ENCODE measurements at regions not wholly inside any gene's neighbourhood (a gene's known extent, or its start where the extent isn't known, plus 50 kb on each side); places are given as distances from the start of the nearest gene placed in this dataset.
"Not testable (repeated sequence)": the region's sequence is repeated elsewhere in the genome, so short reads cannot be mapped to it uniquely, and the experiment has no call there.

DNA sequence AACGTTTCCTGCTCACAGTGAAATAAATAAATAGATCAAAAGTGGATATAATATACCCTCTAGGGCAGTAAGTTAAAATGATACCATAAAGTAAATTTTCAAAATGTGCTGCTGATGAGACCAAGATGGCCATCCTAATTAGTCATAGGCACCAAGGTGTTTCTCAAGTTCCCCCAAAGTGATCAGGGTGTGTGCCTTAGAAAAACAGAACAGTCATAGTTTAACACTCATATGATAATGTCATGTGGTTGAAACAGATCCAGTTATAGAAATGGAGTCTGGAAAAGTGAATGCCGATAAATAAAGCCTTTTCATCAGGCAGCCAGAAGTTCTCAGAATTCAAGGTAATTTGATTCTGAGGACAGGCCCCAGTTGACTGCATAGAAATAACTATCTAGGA lies 161.5 kb upstream of the CDKN2B start:
- DNase-seq: no peak

DNA sequence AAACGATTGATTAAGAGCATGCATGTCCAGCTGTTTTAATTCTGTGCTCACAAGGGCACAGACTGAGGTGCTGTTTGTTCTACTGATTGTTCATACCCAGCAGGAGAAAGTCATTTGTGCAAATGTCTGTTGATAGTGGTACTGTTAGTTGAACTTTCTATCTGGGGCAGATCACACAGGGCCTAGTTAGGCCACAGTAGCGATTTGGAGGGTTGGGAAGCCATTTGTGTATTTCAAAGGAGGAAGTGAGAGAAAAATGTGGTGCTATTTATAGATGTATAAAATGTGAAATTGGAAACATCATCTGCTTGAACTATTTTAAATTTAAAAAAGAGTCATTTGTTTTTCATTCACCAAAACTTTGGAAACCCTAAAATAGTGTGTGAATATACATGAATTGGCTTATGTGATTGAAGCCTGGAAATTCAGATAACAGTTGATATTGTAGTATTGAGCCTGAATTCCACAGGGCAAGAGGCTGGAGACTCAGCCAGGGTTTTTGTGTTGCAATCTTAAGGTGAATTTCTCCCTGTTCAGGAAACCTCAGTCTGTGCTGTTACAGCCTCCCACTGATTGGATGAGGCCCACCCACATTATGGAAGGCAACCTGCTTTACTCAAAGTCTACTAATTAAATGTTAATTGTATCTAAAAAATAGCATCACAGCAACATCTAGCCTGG lies 162.0 kb upstream of the CDKN2B start:
- no peak for DNase-seq

DNA sequence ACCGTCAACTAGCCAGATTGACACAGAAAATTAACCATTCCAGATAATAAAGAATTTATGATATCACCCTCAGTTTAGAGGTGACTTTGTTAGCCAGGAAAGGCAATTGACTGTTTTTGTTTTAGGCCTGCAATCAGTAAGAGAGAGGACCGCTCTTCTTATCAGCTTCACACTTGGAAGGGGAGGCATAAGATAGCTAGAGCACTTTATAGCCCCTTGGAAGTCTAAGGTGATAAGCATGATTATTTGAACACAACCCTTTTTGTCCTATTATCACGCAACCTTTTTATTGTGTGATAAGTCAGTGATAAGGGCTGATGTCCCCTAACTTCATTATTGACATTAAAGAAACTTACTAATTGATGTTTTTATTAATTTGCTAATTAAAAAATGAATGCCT lies 162.6 kb upstream of the CDKN2B start:
- no peak for DNase-seq

DNA sequence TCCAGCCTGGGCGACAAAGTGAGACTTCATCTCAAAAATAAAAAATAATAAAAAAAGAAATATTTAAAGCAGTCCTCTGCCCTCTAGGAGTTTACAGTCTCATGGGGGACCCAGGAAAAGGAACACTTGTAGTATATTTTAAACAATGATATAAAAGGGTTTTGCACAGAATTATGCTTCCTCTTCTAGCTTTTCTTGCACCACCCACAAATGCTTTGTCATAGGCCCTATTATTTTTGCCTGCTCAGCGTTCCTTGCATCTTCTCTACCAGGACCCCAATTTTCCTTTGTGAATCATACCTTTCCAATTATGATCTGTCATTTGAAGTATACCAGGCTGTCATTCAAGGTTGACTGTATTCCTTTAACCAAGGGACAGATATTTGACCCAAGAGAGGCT lies 164.8 kb upstream of the CDKN2B start:
- no peak for DNase-seq

DNA sequence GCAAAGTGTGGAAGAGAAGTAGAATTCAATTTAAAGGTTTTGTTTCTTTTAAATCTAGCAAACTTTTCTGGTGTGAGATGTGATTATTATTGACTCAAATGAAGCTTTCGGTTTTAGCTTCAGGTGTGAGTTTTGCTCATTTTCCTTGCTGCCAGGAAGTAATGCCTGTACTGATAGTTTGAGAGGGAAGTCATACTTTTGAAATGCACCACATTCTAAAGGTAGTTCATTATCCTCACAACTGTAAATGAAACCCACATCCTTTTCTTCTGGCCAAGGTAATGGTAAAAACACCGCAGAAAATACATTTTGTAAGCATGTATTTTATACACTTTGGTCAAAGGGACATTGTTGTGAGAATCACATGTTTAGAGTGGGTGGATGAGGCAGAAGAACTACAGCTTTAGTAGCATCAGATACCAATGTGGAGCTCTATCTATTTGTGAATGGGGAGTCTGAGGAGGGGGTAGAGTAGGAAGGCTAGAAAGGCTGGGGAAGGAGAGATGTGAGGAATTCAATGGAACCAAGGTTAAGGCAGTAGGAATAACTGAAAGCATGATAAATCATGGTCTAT lies 167.0 kb upstream of the CDKN2B start:
- DNase-seq: no peak

DNA sequence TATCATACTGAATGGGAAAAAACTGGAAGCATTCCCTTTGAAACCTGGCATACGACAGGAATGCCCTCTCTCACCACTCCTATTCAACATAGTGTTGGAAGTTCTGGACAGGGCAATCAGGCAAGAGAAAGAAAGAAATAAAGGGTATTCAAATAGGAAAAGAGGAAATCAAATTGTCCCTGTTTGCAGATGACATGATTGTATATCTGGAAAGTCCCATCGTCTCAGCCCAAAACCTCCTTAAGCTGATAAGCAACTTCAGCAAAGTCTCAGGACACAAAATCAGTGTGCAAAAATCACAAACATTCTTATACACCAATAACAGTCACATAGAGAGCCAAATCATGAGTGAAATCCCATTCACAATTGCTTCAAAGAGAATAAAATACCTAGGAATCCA lies 171.9 kb upstream of the CDKN2B start:
- not testable (repeated sequence) for DNase-seq

DNA sequence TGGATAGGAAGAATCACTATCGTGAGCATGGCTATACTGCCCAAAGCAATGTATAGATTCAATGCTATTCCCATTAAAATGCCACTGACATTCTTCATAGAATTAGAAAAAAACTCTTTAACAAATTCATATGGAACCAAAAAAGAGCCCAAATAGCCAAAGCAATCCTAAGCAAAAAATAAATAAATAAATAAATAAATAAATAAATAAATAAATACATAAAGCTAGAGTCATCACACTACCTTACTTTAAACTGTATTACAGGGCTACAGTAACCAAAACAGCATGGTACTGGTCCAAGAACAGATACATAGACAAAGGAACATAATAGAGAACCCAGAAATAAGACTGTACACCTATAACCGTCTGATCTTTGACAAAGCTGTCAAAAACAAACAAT lies 180.4 kb upstream of the CDKN2B start:
- no peak for DNase-seq

DNA sequence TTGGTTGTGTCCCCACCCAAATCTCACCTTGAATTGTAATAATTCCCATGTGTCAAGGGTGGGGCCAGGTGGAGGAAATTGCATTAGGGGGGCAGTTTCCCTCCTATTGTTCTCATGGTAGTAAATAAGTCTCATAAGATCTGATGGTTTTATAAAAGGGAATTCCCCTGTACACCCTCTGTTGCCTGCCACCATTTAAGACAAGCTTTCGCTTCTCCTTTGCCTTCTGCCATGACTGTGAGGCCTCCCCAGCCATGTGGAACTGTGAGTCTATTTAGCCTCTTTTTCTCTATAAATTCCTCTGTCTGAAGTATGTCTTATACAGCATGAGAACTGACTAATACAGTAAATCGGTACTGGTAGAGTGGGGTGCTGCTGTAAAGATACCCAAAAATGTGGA lies 187.9 kb upstream of the CDKN2B start:
- DNase-seq: not testable (repeated sequence)

DNA sequence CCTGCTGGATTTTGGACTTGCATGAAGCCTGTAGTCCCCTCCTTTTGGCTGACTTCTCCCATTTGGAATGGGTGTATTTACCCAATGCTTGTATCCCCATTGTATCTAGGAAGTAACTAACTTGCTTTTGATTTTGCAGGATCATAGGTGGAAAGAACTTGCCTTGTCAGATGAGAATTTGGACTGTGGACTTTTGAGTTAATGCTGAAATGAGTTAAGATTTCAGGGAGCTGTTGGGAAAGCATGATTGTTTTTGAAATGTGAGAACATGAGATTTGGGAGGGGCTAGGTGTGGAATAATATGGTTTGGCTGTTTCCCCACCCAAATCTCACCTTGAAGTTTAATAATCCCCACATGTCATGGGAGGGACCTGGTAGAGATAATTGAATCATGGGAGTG lies 189.6 kb upstream of the CDKN2B start:
- DNase-seq: no peak

DNA sequence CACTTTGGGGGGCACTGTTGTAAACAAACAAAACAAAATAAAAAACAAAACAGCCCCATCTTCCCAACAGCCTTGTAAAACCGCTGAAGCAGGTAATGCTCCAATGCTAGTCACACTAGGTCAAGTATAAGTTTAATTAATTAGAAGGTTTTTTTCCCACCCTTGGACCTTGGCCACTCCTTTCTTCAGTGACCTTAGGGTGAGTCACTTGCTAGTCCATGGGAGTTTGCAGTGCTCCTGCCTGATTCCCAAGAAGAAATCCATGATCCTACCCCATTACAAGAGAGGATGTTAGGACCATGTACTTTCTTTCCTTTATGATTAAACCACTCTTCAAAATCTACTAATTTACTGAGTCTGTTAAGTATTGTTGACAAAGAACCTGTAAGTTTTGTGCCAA lies 192.2 kb upstream of the CDKN2B start:
- no peak for DNase-seq

DNA sequence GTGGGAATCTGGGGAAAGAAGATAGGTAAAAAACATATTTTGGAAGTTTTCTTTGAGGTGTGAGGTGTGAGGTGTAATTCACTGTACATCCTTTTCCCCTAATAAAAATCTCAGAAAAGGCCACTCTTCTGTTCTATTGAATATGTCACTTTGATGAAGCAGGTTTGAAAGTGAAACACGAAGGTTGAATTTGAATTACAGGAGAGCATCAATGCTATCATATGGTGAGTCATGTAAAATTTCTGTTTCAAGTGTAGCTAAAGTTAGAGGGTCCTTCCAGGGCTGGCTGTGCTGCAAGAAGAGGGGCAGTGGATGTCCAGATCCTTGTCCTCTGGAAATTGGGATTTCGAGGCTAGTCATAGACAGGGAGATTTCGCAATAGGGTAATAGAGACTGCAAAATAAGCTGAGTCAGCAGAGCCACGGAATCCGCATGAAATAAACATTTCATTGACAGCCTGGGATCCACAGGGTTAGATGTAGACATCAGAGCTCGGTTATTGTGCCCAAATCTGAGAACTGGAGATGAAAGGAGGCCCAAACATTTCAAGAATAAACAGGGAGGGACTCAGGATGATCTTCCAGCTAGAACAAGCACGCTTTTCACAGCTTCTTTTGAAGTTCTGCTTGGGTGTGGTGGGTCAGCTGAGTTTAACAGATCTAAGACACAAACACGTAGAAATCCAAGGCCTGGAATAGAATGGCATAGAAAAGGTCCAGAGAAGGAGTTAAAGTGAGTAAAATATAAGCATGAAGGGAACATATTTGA lies 194.4 kb upstream of the CDKN2B start:
- no peak for DNase-seq

DNA sequence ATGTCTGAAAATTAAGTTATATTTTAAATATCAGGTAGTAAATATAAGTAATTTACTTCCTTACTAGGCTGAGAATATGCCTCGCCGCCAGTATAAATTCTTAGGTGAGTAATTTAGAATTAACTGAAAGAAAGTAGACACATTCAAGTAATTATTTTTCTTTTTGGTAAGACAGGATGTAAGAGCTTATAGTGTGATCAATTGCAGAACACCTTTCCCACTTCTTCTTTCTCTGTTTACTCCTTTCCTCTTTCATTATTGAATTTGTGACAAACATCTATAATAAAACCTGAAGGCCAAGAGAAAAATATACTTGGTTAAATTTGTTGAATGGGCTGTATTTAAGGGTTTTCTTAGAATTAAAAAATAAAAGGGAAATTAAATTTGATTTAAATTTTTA lies 195.1 kb upstream of the CDKN2B start:
- no peak for DNase-seq

DNA sequence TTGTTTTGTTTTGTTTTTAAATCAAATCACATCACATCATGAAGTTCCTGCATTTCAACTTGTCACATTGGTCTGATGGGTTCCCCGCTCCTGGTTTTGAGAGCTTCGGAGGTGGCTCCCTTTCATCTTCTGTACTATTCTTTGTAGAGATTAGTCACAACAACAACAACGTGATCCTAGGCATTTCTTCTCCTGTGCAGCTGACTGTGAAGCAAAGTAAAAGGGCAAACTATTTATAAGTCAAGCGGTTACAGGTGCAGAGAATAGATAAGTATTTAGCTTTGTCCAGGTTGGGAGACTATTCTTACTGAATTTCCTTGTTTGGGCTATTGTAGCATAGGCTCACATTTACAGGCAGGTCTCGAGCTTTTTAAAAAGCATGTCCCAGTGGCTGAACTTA lies 197.7 kb upstream of the CDKN2B start:
- no peak for DNase-seq

DNA sequence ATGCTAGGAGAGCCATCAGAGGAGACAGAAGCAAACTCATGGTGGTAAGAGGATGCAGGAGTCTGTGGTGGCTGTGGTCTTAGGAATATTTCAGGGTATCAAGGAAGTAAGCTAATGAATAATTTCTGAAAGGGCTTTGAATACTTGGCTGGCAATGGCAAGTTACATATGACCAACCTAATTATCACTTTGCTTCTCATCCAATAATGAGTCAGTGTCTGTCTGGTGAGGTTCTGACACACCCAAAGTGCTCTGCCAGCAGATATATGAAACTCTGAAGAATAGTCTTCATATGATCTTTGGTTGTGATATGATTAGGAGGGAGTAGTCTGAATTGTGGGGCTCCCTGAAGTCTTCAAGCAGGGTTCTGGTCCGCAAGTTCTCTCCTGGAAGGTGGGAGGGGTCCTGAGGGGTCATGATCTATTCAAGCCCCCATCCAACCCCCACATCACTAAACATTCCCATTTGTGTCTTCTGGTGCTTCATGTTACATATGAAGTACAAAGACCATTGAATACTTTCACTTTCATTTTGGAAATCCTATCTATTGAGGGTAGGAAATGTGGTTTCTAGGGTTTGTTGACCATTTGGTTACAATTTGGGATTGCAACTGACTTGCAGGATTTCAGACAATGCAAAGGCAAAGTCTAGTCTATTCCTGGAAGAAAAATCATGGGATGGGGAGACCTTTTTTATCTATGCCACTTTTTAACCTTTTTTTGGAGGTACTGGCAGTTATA lies 199.9 kb upstream of the CDKN2B start:
- peak; percentile 59 for DNase-seq

DNA sequence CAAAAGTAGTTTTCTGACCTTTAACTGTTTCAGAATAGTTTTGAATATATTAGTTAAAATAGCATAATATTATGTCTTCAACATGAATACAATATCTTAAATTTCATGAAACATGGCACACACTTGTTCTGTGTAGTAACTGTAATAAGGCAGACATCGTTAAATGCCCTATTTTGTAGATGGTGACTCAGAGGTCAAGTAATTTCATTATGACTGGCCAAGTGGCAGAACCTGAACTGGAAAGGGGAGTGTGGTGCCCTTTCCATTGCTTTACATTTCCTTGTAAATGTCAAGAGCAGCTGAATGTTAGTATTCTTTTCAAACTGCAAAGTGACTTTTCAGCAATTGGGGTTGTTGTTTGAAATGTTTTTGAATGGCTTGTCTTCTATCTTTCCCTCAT lies 201.2 kb upstream of the CDKN2B start:
- no peak for DNase-seq

DNA sequence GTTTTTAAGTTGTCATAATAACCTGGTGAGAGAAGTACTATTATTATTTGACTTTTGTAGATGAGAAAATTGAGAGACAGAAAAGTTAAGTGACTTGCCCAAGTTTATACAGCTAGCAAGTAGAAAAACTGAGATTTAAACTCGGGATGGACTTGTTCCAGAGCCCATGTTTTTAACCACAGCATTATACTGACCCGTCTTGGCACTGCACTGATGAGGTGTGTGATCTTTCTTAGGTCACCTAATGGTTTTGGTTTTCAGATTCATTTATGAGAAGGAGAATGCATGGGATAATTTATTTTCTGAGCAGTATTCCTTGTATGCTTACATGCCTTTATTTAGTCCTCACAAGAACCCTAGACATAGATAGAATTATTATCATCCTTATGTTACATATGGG lies 201.8 kb upstream of the CDKN2B start:
- no peak for DNase-seq

DNA sequence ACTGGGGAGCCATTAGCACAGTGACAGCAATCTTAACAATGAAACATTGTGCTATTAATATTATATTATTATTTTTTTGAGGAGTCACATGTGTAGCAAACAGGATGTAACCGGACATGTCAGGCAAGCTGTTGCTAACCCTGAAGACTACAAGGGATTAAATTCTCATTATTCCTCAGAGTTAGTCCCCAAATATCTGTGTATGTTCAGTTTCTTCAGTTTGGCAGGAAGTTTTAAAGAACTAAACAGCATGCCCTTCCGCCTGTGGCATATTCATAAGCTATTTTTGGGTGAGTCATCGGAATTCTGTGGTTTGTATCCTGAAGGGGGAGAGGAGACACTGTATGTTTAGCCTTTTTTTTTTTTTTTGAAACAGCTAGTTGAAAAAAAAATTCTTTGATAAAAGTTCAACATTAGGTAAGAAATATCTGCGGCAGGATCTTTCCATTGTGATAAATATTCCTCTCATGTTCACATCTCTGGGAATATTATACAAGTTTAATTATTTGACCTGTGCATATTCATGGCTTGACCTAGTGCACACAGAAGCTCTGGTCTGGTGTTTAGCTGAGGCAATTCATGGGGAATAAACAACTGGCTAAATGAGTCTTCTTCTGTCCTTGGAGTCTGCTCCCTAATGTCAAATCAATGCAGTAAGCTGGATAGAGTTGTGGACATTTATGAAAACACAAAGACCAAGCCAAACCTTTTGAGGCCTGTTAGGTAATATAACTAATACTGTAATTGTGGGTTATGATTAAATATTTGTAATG lies 202.7 kb upstream of the CDKN2B start:
- DNase-seq: no peak

DNA sequence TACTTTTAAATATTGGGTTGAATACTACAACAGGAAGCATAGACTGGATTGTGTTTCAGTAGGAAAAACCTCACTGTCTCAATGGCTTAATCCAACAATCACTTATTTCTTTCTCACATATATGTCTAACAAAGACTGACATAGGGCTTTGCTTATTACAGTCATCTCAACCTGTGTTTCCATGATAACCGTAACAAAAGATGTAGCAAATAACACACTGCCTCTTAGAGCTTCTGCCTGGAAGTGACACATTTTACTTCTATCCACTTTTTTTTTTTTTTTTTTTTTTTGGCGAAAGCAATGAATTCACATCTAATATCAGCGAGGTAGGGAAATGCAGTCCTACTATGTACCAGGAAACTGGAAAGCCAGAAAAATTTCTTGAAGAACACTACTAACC lies 204.9 kb upstream of the CDKN2B start:
- DNase-seq: no peak

DNA sequence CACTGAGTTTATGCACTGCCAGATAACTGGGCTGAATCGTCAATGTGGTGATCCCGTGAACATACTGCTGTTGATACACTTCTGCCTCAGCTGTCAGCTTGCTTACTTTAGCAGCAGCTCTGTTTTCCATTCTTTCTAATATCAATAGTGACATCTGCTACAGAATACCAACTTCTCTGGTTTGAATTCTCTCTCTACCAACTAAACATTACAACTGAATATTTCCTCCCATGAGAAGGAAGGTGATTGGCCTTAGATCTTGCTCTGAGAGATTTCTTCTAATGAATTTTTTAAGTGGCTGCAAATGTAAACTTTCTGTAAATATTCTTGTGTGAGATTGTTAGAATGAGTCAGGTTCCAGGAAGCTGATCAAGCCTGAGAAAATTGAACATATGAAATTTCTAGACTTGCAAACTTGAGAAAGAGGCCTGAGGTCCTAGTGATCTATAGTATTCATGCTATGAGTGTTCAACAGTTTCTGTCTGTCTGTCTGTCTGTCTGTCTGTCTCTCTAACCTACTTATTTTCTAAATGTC lies 205.5 kb upstream of the CDKN2B start:
- no peak for DNase-seq

DNA sequence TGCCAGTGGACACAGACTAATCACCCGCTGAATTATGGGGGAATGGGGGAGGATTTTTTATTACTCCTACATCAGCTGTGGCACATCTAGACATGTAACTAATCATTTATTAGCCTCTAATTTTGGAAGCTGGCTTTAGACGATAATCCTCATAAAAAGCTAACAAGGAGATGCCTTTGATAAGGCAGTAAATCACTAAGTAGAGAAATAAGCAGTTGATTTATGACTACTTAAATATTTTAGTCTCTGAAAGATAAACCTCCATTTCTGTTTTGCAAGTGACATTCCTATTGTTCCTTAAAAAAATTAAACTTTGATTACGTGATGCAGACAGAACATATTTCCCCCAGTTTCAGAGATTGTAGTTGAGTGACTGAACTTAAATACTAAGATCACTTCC lies 206.4 kb upstream of the CDKN2B start:
- DNase-seq: no peak

DNA sequence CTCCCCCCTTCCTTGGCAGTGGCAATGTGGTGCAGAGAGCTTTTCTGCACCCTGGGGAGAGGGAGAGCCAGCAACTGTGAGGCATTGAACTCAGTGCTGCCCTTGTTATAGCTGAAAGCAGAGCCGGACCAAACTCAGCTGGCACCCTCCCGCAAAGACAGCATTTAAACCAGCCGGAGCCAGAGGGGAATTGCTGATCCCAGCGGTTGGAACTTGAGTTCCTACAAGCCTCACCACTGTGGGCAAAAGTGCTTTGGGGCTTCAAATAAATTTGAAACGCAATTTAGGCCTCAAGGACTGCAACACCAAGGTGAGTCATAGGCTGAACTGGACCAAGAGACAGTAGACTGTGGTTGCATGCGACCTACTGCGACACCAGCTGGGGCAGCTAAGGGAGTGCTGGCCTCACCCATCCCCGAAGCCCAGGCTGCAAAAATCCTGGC lies 207.6 kb upstream of the CDKN2B start:
- DNase-seq: no peak

DNA sequence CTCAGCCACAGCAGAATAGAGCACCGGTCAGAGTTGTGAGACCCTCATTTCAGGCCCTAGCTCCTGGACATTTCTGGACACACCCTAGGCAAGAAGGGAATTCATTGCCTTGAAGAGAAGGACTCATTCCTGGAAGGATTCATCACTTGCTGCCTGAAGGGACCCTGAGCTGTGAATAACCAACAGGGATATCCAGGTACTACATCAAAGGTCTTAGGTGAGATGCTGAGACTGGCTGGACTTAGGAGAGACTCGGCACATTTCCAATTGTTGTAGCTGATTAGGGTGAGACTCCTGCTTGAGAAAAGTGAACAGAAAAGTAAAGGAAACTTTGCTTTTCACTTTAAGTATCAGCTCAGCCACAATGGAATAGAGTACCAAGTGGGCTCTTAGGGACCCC lies 208.1 kb upstream of the CDKN2B start:
- no peak for DNase-seq

DNA sequence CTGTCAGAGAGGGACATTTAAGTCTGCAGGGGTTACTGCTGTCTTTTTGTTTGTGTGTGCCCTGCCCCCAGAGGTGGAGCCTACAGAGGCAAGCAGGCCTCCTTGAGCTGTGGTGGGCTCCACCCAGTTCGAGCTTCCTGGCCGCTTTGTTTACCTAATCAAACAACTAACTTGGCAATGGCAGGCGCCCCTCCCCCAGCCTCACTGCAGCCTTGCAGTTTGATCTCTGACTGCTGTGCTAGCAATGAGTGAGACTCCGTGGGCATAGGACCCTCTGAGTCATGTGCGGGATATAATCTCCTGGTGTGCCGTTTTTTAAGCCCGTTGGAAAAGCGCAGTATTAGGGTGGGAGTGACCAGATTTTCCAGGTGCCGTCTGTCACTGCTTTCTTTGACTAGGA lies 216.8 kb upstream of the CDKN2B start:
- not testable (repeated sequence) for DNase-seq
